22Rv1 (cell line): ENCODE measurements at regions not wholly inside any gene's neighbourhood (a gene's known extent, or its start where the extent isn't known, plus 50 kb on each side); places are given as distances from the start of the nearest gene placed in this dataset.

Experiments used
- H3K27ac ChIP-seq: fragments of 450-650 bp; 2 replicates; pipeline ENCODE4 v1.5.1; 2017
- CTCF ChIP-seq: fragments of 450-650 bp; IDR thresholded peaks from 2 replicates; pipeline ENCODE4 v1.5.1; 2017; ENCODE audit warnings: mild to moderate bottlenecking
- ZFX ChIP-seq: fragments of 450-650 bp; IDR thresholded peaks from 2 replicates; pipeline ENCODE4 v1.6.1; 2017; ENCODE audit warnings: antibody characterized with exemption, borderline replicate concordance

DNA sequence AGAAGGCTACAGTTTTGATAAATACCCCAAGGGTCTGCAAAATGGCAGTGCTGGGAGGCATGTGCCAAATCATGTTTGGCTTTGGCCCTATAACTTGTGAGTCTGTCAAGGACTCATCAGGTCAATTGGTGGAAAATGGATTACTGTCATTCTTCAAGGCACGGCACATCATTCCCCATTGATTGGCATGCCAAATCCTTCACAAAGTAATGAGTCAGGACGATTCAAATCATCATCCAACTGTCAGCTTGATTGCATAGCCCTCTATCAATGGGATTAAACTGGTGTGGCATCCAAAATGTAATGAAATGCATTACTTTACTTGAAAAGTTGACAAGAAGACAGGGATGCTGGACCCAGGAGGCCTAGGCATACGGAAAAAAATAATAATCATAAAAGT, 441.6 kb upstream of the PIK3C3 start:
- no peak for TF ChIP-seq ZFX
- TF ChIP-seq CTCF = no peak
- no peak overlapping the region for H3K27ac ChIP-seq

GRCh38 chr18:41504316-41504715, 450.7 kb upstream of the PIK3C3 start:
- TF ChIP-seq ZFX (no peak), CTCF (no peak)
- no peak overlapping the region for H3K27ac ChIP-seq

DNA sequence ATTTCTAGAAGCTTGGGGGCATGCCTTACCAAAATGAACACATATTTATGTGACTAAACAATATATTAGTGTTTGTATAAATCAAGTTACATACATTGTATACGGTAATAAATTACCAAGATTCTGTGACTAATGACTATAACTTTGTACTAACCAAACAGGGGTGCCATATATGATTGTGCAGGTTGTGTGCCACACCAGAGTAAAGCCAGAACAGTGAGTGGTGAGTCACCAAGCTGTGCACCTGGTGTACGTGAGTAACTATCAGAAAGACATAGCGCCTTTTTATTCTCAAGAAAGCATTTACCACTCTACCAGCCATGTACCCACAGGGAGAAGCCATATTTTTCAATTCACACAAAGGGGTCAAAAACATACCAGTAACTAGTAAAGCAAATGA, 453.2 kb upstream of the PIK3C3 start:
- TF ChIP-seq ZFX = no peak
- no peak for TF ChIP-seq CTCF

DNA sequence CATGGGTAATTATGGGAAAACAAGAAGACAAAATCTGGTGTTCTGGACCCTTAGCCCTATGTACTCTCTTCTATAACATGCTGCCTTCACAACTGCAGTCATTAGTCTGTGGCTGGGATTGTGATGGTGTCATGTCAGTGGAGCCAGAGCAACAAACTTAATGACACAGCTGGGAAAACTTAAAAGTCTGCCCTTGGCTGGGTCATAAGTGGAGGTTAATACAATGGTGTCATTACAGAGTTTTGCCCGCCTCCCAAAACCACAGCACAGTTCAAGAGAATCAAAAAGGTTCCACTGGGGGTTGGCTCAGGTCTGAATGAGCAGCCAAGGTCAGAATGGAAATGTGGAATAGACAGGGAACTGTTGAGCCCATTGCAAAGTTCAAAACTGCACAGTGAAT, 455.7 kb upstream of the PIK3C3 start:
- H3K27ac ChIP-seq = no peak overlapping the region
- TF ChIP-seq CTCF (no peak), ZFX (no peak)

More for the DNA sequence above, 453.2 kb upstream of the PIK3C3 start:
- no peak overlapping the region for H3K27ac ChIP-seq

DNA sequence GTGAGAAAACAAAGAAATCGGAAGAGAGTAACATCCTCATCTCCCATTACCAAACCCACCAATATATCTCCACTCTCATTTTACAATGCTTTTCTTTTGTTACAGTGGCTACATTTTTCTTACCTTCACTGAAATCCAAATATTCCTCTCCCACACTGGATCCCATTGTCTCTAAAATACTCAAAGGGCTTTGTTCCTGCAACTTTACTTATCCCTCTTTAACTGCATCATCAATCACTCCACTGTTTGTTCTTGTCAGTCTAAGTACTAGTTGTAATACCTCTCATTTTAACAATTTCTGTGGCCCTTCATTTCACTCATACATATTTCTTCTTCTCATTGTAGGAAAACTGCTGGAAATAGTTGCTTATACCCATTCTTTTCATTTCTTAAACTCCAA, 464.2 kb upstream of the PIK3C3 start:
- TF ChIP-seq CTCF (no peak), ZFX (no peak)
- no peak overlapping the region for H3K27ac ChIP-seq

DNA sequence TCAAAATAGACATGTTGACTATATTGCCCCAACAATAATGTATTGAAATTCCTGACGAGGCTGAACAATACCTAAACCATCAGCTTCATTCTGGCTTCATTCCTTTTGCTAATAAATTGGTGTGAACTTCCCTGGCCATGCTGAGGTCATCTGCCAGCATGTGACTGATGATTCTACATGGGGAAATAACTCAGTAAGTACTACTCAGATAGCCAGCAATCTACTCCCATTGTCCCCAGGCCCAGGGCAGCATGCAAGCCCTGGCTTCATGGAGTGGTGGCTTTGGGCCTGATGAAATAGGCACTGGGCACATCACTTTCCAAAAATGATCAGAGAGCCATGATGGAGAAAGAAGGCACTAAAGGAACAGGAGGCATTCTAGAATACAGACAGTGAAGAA, 468.5 kb upstream of the PIK3C3 start:
- TF ChIP-seq CTCF = no peak
- no peak overlapping the region for H3K27ac ChIP-seq

DNA sequence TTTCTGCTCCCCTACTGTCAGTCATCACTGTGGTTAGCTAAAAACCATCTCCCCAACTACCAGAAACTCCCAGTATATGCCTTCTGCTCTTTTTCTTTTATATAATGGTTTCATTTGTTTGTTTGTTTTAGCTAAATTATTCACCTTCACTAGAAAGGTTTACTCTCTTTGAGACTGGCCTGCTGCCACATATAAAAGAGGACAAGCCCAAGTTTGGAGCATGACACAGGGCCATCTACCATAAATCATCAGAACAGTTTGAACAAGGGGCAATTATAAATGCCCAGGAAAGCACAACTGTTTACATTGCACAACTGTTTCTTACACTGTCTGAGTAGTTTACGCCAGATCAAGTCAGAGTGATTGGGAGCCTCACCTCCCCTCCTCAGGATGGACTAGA, 471.0 kb upstream of the PIK3C3 start:
- H3K27ac ChIP-seq = no peak overlapping the region
- TF ChIP-seq CTCF = no peak
- no peak for TF ChIP-seq ZFX
